ENCODE measurements at regions not wholly inside any gene's neighbourhood (a gene's known extent, or its start where the extent isn't known, plus 50 kb on each side); places are given as distances from the start of the nearest gene placed in this dataset.

DNA sequence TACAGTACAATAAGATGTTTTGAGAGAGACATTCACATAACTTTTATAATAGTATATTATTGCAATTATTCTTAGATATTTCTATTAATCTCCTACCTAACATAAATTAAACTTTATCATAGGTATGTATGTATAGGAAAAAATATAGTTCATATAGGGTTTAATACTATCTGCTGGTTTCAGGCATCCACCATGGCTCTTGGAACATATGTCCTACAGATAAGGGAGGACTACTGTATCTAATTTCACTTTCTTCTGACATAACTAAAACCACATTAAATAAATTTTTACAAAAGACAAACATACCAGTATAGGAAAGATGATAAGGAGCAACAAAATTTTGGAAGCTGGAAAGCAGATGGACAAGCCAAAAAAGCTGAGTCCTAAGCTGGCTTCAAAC is 67.9 kb upstream of the TMEM17 start:
- TF ChIP-seq, protein P1, sequence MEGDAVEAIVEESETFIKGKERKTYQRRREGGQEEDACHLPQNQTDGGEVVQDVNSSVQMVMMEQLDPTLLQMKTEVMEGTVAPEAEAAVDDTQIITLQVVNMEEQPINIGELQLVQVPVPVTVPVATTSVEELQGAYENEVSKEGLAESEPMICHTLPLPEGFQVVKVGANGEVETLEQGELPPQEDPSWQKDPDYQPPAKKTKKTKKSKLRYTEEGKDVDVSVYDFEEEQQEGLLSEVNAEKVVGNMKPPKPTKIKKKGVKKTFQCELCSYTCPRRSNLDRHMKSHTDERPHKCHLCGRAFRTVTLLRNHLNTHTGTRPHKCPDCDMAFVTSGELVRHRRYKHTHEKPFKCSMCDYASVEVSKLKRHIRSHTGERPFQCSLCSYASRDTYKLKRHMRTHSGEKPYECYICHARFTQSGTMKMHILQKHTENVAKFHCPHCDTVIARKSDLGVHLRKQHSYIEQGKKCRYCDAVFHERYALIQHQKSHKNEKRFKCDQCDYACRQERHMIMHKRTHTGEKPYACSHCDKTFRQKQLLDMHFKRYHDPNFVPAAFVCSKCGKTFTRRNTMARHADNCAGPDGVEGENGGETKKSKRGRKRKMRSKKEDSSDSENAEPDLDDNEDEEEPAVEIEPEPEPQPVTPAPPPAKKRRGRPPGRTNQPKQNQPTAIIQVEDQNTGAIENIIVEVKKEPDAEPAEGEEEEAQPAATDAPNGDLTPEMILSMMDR (conservative IDR thresholded peaks at IDR 0.05; ENCODE audit: low read depth, low read length) = no peak
- TF ChIP-seq EZH2 (IDR thresholded peaks at IDR 0.05; ENCODE audit: borderline replicate concordance, low read depth, low read length, poor library complexity, severe bottlenecking) = no peak
- BruUV-seq (replicated peaks) = no TSS peak
- H3K27me3 ChIP-seq (replicated peaks; ENCODE audit: insufficient read depth, low read depth, low read length, poor library complexity) = peaks cover 31% of the 10 kb centered on the region
- CTCF ChIA-PET = no interaction called here
- H3K27ac ChIP-seq (ENCODE audit: low read depth, low read length, poor library complexity, severe bottlenecking) = no peak overlapping the region
- DNase-seq (ENCODE audit: low spot score) = no peak
- POLR2A ChIA-PET (ENCODE audit: low non-redundant PET) = no interaction called here
- no peaks in the 10 kb centered on the region for H3K9me3 ChIP-seq (ENCODE audit: low read depth, low read length, poor library complexity, severe bottlenecking)
- no peak overlapping the region for H3K4me3 ChIP-seq (ENCODE audit: low read depth, low read length, poor library complexity, severe bottlenecking)
- intact Hi-C loops (cut with micrococcal nuclease; ENCODE audit: unreplicated experiment) = no loop called here
- no peaks in the 10 kb centered on the region for H3K4me1 ChIP-seq (ENCODE audit: insufficient read depth, low read length, poor library complexity, severe bottlenecking)
- H3K36me3 ChIP-seq (ENCODE audit: insufficient read depth, low read length, poor library complexity, severe bottlenecking) = no peaks in the 10 kb centered on the region

DNA sequence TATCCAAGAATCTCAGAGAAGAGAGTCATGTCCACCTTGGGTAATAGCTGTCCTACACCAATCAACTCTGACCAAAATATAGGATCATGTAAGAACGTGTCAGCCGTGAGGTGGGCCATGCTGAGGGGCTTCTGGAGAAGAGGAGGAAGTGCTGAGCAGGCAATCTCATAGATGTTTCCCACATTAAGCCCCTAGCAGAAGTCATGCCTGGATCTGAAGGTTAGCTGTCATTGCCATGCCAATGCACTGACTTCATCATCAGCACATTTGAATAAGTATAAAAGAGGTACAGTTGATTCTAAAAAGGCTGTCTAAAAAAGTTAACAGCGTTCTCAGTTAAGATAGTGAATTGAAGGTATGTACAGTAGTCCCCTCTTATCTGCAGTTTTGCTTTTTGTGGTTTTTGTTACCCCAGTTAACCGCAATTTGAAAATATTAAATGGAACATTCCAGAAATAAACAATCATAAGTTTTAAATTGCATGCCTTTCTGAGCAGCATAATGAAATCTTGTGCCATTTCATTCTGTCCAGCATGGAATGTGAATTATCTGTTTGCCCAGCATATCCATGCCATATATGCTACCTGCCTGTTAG is 67.2 kb upstream of the TMEM17 start:
- POLR2A ChIA-PET (ENCODE audit: low non-redundant PET) = no interaction called here
- no peak overlapping the region for H3K4me3 ChIP-seq (ENCODE audit: low read depth, low read length, poor library complexity, severe bottlenecking)
- no peak for DNase-seq (ENCODE audit: low spot score)
- no peaks in the 10 kb centered on the region for H3K4me1 ChIP-seq (ENCODE audit: insufficient read depth, low read length, poor library complexity, severe bottlenecking)
- CTCF ChIA-PET = no interaction called here
- H3K27me3 ChIP-seq (replicated peaks; ENCODE audit: insufficient read depth, low read depth, low read length, poor library complexity) = peaks cover 37% of the 10 kb centered on the region
- no peaks in the 10 kb centered on the region for H3K36me3 ChIP-seq (ENCODE audit: insufficient read depth, low read length, poor library complexity, severe bottlenecking)
- TF ChIP-seq, protein P1 (conservative IDR thresholded peaks at IDR 0.05; ENCODE audit: low read depth, low read length) = no peak
- TF ChIP-seq EZH2 (IDR thresholded peaks at IDR 0.05; ENCODE audit: borderline replicate concordance, low read depth, low read length, poor library complexity, severe bottlenecking) = no peak
- H3K27ac ChIP-seq (ENCODE audit: low read depth, low read length, poor library complexity, severe bottlenecking) = no peak overlapping the region
- no TSS peak for BruUV-seq (replicated peaks)
- H3K9me3 ChIP-seq (ENCODE audit: low read depth, low read length, poor library complexity, severe bottlenecking) = no peaks in the 10 kb centered on the region
- intact Hi-C loops (cut with micrococcal nuclease; ENCODE audit: unreplicated experiment) = no loop called here

DNA sequence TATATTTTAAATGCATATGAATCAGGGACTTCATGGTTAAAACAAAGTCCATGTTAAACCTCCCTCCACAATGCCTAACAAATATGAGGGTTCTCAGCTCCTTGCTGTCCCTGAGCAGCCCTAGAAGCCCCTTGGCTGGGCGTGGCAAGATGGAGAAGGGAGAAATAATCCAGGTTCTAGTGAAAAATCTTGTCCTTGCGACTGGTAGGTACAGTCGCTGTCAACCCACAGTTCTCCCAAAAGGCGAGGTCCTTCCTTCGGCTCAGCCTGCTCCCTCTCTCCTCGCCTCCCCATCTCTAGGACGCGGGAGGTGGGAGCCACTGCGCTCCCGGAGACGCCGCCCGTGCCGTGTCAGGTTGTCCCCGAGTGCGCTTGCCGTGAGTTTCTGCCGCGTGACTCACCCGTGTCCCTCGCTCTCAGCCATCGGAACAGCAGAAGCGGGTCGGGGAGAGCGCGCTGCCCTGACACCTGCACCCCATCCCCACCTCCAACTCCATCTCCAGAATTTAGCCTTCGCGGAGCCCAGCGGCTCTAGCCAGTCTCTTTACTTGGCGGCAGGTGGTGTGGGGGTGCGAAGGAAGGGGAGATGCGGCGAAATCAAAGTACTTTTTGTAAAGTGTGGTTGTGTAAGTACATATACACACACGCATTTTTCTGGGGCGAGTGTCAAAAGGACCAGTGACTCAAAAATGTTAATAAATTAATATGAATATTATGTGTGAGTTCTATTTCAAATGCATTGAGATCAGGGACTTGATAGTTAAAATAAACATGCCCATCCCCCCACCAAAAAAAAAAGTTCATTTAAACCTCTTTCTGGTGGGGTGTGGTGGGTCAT is 65.1 kb upstream of the TMEM17 start:
- no peak for DNase-seq (ENCODE audit: low spot score)
- intact Hi-C loops (cut with micrococcal nuclease; ENCODE audit: unreplicated experiment) = no loop called here
- Histone ChIP-seq H3K4me1 (ENCODE audit: insufficient read depth, low read length, poor library complexity, severe bottlenecking) (no peaks in the 10 kb centered on the region), H3K4me3 (ENCODE audit: low read depth, low read length, poor library complexity, severe bottlenecking) (no peak overlapping the region), H3K27me3 (replicated peaks; ENCODE audit: insufficient read depth, low read depth, low read length, poor library complexity) (peaks cover 40% of the 10 kb centered on the region), H3K36me3 (ENCODE audit: insufficient read depth, low read length, poor library complexity, severe bottlenecking) (no peaks in the 10 kb centered on the region), H3K27ac (ENCODE audit: low read depth, low read length, poor library complexity, severe bottlenecking) (no peak overlapping the region), H3K9me3 (ENCODE audit: low read depth, low read length, poor library complexity, severe bottlenecking) (no peaks in the 10 kb centered on the region)
- TF ChIP-seq EZH2 (IDR thresholded peaks at IDR 0.05; ENCODE audit: borderline replicate concordance, low read depth, low read length, poor library complexity, severe bottlenecking) = no peak
- TF ChIP-seq, protein P1 (conservative IDR thresholded peaks at IDR 0.05; ENCODE audit: low read depth, low read length) = no peak
- BruUV-seq (replicated peaks) = no TSS peak
- CTCF ChIA-PET = no interaction called here
- POLR2A ChIA-PET (ENCODE audit: low non-redundant PET) = no interaction called here

All from A673 (cell line).